Gastrocnemius medialis (tissue), 4 donors: ENCODE measurements at regions not wholly inside any gene's neighbourhood (a gene's known extent, or its start where the extent isn't known, plus 50 kb on each side); places are given as distances from the start of the nearest gene placed in this dataset.

Experiments
- ATAC-seq, 2 donors: fragments of 150-250 bp; one replicate each; pipeline ENCODE4 v1.9.1; 2016
- DNase-seq, 2 donors: peaks; one replicate each; pipeline ENCODE4 v3.0.0-alpha.2; 2019
- H3K27ac ChIP-seq, 4 donors: fragments of 200-600 bp; sonication (generic); 1 replicate in 1 of 4; 2 replicates in 3 of 4; pipeline ENCODE4 v1.5.1; 2016 to 2018; ENCODE audit warnings: mild to moderate bottlenecking in 2 of 4, moderate library complexity in 1 of 4
- H3K27me3 ChIP-seq, 3 donors: fragments of 200-600 bp; sonication (generic) in 2 of 3; 1 replicate in 1 of 3; 2 replicates in 2 of 3; pipeline versions ENCODE4 v1.5.1 to v1.6.0; 2016 to 2019; ENCODE audit warnings: mild to moderate bottlenecking in 1 of 3, moderate library complexity in 1 of 3
- H3K36me3 ChIP-seq, 2 donors: fragments of 200-600 bp; sonication (generic) in 1 of 2; one replicate each; pipeline ENCODE4 v1.5.1; 2017 to 2018
- H3K4me1 ChIP-seq, 2 donors: fragments of 200-600 bp; sonication (generic) in 1 of 2; one replicate each; pipeline ENCODE4 v1.5.1; 2016 to 2017; ENCODE audit warnings: mild to moderate bottlenecking in 2 of 2
- H3K4me3 ChIP-seq, 4 donors: fragments of 200-600 bp; sonication (generic) in 3 of 4; 1 replicate in 1 of 4; 2 replicates in 3 of 4; pipeline ENCODE4 v1.5.1; 2016 to 2019; ENCODE audit warnings: mild to moderate bottlenecking in 2 of 4
- H3K9me3 ChIP-seq, 3 donors: fragments of 200-600 bp; sonication (generic) in 2 of 3; 1 replicate in 1 of 3; 2 replicates in 2 of 3; pipeline ENCODE4 v1.5.1; 2016 to 2019
- CTCF ChIP-seq, 5 experiments: fragments of 450-650 bp in 3 of 5; fragments of 200-600 bp in 2 of 5; sonication (generic) in 2 of 5; IDR thresholded peaks in 4 of 5; conservative IDR thresholded peaks in 1 of 5; 1 replicate in 4 of 5; 2 replicates in 1 of 5; pipeline ENCODE4 v1.5.1; 2016 to 2019; ENCODE audit warnings: antibody characterized with exemption in 5 of 5, mild to moderate bottlenecking in 3 of 5, moderate library complexity in 3 of 5
- POLR2A ChIP-seq, 2 donors: fragments of 450-650 bp; IDR thresholded peaks; one replicate each; pipeline ENCODE4 v1.6.1; 2017; ENCODE audit warnings: antibody characterized with exemption in 2 of 2, mild to moderate bottlenecking in 2 of 2, moderate library complexity in 2 of 2
- in situ Hi-C, 4 donors: fragments of 200-750 bp; cut with MboI; loops; one replicate each; pipeline versions ENCODE4 v1.15.0 to v1.8.0; 2017; ENCODE audit warnings: low sequenced_read_pairs in 4 of 4
- intact Hi-C: fragments of 100-400 bp; cut with DNase I; formaldehyde crosslinking; loops from one replicate; pipeline ENCODE4 v1.15.1; 2023; ENCODE audit warnings: low total_unique reads

DNA sequence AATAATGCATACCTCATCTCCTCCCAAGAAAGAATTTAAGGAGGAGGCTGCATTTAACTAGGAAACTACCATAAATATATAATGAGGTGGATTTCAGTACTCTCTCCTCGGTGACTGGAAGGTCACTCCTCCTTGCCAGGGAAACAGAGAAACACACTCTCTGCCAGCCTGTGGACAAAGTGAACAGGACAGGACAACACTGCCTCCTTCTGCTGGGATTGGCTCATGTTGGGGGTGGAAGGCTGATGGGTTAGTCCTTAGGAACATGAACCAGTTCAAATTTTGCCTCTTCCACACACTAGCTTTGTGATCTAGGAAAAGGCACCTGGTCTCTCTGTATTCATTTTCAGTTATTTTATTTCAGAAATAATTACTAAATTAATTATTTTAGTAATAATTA, 50.6 kb upstream of the STEAP4 start:
- H3K9me3 ChIP-seq, result no peaks in the 10 kb centered on the region
- no peak for TF ChIP-seq CTCF (IDR thresholded peaks at IDR 0.05 in 4 of 5, conservative IDR thresholded peaks at IDR 0.05 in 1 of 5)
- TF ChIP-seq POLR2A (IDR thresholded peaks at IDR 0.05), result no peak
- H3K4me3 ChIP-seq, result no peak overlapping the region
- H3K36me3 ChIP-seq, result no peaks in the 10 kb centered on the region
- H3K27ac ChIP-seq, result no peak overlapping the region
- intact Hi-C loops (loop anchor here (10.0 kb wide), 1 partner anchor 112 kb away; no protein-coding TSS in a partner anchor), in situ Hi-C loops (no loop called here)
- H3K27me3 ChIP-seq, result no peaks in the 10 kb centered on the region
- DNase-seq, result no peak
- H3K4me1 ChIP-seq, result no peaks in the 10 kb centered on the region
- no peak for ATAC-seq
